A172 (cell line): ENCODE measurements at regions not wholly inside any gene's neighbourhood (a gene's known extent, or its start where the extent isn't known, plus 50 kb on each side); places are given as distances from the start of the nearest gene placed in this dataset.
A peak's percentile ranks its signal among the peaks of the same experiment; 100 is the strongest.

Source experiments
- DNase-seq: peaks from one replicate; pipeline ENCODE4 v3.0.0-alpha.2; 2015; ENCODE audit warnings: low spot score

GRCh38 chr2:107306881-107307280 lies 420.9 kb upstream of the ST6GAL2 start:
- DNase-seq = no peak

GRCh38 chr2:107308835-107309234 lies 422.9 kb upstream of the ST6GAL2 start:
- DNase-seq = no peak

- DNase-seq = no peak
These were observed 426.3 kb upstream of the ST6GAL2 start for GRCh38 chr2:107312240-107312639.

- DNase-seq = no peak
These were observed 427.3 kb upstream of the ST6GAL2 start for GRCh38 chr2:107313316-107313715.

GRCh38 chr2:107320881-107321280 lies 434.9 kb upstream of the ST6GAL2 start:
- no peak for DNase-seq

- DNase-seq = no peak
These were observed 436.4 kb upstream of the ST6GAL2 start for GRCh38 chr2:107322416-107322815.

GRCh38 chr2:107323946-107324565 lies 438.1 kb upstream of the ST6GAL2 start:
- no peak for DNase-seq

GRCh38 chr2:107325981-107326786 lies 440.2 kb upstream of the ST6GAL2 start:
- no peak for DNase-seq

GRCh38 chr2:107334306-107334705 lies 448.3 kb upstream of the ST6GAL2 start:
- DNase-seq = no peak

- DNase-seq = no peak
These were observed 450.6 kb upstream of the ST6GAL2 start for GRCh38 chr2:107336526-107336925.

- DNase-seq = peak; percentile 55
These were observed 451.4 kb upstream of the ST6GAL2 start for GRCh38 chr2:107337209-107337898.

GRCh38 chr2:107338059-107338458 lies 452.1 kb upstream of the ST6GAL2 start:
- DNase-seq = no peak

GRCh38 chr2:107338571-107338970 lies 452.6 kb upstream of the ST6GAL2 start:
- DNase-seq = no peak

- DNase-seq = no peak
These were observed 455.0 kb upstream of the ST6GAL2 start for GRCh38 chr2:107340955-107341354.

GRCh38 chr2:107349329-107349728 lies 463.4 kb upstream of the ST6GAL2 start:
- DNase-seq = no peak

- DNase-seq = no peak
These were observed 468.2 kb upstream of the ST6GAL2 start for GRCh38 chr2:107354175-107354574.

GRCh38 chr2:107358362-107358761 lies 468.3 kb upstream of the RGPD4 start:
- no peak for DNase-seq

GRCh38 chr2:107359021-107359420 lies 467.7 kb upstream of the RGPD4 start:
- no peak for DNase-seq

- DNase-seq = no peak
These were observed 464.8 kb upstream of the RGPD4 start for GRCh38 chr2:107361751-107362381.

- DNase-seq = no peak
These were observed 463.7 kb upstream of the RGPD4 start for GRCh38 chr2:107362993-107363392.

- no peak for DNase-seq
These were observed 462.9 kb upstream of the RGPD4 start for GRCh38 chr2:107363806-107364205.

GRCh38 chr2:107364361-107364950 lies 462.2 kb upstream of the RGPD4 start:
- no peak for DNase-seq
